ENCODE measurements at regions not wholly inside any gene's neighbourhood (a gene's known extent, or its start where the extent isn't known, plus 50 kb on each side); places are given as distances from the start of the nearest gene placed in this dataset.
A peak's percentile ranks its signal among the peaks of the same experiment; 100 is the strongest.

DNA sequence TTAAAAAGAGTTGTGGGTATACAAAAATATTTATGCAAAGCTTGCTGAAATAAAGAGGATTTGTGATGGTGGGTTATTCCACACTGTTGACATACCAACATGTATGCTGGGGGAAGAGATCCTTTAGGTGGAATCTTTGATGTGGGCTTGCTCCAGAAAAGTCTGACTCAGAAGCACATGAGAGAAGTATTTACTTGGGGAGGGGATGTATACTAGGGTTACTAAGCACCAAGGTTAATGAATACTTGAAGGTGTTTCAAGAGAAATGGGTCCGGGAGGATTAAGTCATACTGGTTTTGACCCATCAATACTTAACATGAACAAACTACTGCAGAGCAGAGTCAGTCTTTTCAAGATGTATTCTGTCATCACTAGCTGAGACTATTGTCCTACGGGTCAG is 316.4 kb upstream of the GRIN3A start:
- FAIRE-seq (no peak), DNase-seq (ENCODE audit: extremely low spot score, insufficient read length, low read depth) (no peak)

DNA sequence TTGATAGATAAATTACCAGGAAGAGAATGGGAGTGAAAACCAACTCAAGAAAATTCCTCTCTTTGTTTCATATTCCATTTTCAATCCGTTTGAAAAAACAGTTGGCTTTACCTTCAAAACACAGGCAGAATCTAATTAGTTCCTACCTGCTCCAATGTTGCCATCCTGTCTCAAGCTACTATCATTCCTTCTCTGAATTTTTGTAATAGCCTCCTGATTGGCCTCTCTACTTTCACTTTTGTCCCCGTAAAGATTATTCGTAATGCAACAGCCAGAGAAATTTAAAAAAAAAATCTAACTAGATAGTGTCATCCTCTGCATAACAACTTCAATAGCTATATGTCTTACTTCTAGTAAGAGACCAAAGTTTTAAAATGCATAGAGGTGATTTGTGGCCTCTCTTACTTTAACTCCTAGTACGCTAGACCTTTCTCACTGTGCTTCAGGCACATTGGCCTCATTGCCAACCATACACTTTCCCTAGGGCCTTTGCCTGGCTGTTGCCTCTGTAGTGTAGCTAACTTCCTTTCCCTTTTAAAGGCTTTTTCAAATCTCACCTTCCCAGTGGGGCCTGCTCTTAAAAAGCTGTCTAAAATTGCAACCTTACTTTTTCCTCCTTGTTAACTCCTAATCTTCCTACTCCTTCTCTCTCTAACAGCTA is 311.3 kb upstream of the GRIN3A start:
- DNase-seq (ENCODE audit: extremely low spot score, insufficient read length, low read depth) (no peak), FAIRE-seq (no peak)

DNA sequence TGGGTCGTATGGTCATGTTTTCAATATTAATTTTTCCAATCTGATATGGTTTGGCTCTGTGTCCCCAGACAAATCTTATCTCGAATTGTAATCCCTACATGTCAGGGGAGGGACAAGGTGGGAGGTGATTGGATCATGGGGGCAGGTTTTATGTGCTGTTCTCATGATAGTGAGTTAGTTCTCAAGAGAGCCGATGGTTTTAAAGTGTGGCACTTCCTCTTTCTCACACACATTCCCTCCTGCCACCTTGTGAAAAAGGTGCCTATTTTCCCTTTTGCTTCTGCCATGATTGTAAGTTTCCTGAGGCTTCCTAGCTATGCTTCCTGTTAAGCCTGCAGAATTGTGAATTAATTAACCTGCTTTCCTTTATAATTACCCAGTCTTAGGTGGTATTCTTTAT is 309.1 kb upstream of the GRIN3A start:
- no peak for DNase-seq (ENCODE audit: extremely low spot score, insufficient read length, low read depth)
- no peak for FAIRE-seq

DNA sequence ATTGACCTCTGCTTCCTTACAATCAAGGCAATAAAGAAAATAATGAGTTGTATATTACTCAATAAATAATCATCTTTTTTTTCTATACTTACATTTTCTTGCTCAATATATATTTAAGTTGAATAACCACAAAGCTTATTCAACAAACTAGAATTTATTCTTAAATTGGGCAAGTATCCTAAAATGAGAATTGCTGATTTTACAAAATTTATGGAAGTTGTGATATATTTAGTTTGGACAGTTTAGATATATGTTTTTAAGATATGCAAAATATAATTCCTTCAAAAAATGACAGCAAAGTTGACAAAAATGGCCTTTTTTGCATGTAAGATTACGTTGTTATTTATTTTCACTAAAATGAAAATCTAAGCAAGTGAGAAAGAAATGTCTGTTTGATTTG is 305.7 kb upstream of the GRIN3A start:
- DNase-seq (ENCODE audit: extremely low spot score, insufficient read length, low read depth) (no peak), FAIRE-seq (no peak)

DNA sequence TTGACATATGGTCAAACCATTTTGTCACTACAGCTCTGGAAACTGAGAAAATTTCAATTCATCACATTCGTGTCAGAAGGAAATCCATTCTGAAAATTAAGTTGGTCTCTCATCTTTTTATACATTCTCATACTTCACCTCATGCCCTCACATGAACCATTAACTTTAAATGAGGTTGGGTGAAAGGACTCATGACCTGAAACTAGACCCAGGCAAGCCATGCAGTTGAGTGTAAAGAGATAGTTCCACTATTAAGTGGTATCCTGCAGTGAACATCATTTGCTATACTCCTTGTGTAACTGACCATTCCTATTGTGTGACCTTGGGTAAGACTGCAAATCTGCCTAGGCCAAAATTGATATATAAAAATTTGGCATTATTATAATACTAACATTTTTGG is 299.6 kb upstream of the GRIN3A start:
- DNase-seq (ENCODE audit: extremely low spot score, insufficient read length, low read depth) (no peak), FAIRE-seq (no peak)

DNA sequence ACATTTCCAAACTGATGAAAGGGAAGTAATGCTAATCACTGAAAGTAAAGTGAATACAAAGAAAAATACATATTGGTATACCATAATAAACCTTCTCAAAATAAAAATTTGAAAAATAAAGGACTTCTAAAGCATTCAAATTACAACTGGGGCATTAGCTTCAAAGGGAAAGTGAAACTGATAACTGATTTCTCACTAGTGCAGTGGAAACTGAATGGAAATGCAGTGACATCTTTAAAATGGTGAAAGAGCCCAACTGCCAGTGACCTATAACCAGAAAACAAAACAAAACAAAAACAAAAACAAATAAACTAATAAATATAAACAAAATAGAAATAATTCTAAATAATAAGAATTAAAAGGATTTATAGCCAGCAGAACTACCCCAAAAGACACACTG is 297.5 kb upstream of the GRIN3A start:
- FAIRE-seq (no peak), DNase-seq (ENCODE audit: extremely low spot score, insufficient read length, low read depth) (no peak)

DNA sequence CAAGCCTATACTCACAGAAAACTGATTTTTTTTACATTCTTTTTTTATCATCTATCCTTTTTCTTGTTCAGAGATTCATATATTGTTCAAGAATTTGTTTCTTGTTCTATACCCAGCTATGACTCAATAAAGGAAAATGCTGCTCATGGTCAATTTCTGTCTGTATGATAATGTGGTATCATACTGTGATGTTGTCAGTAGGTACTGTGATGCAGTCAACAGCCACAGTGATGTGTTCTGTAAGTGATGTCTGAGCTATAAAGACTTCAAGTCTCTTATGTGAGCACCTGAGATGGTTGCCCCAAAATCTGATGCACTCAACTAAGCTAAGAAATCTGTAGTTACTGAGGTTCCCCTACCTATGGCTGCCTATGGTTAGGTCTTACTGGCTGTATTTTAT is 294.2 kb upstream of the GRIN3A start:
- no peak for DNase-seq (ENCODE audit: extremely low spot score, insufficient read length, low read depth)
- FAIRE-seq: no peak

DNA sequence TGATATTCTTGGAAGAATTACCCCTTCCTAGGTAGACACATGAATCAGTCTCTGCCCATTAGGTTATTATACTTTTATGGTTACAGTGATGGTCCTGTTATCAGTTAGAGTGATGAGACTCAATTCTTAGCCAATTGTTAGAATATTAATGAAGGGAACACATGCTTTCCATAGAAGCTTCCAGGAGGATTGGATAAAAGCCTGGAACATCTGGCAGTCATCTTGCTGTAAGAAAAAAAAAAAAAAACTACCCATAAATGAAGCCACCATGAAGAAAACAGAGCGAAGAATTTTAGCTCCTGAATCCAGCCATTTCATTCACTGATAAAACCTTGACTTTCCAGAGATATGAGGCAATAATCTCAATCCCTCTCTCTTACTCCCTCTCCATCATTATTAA is 262.5 kb upstream of the GRIN3A start:
- DNase-seq (ENCODE audit: extremely low spot score, insufficient read length, low read depth): no peak
- no peak for FAIRE-seq

DNA sequence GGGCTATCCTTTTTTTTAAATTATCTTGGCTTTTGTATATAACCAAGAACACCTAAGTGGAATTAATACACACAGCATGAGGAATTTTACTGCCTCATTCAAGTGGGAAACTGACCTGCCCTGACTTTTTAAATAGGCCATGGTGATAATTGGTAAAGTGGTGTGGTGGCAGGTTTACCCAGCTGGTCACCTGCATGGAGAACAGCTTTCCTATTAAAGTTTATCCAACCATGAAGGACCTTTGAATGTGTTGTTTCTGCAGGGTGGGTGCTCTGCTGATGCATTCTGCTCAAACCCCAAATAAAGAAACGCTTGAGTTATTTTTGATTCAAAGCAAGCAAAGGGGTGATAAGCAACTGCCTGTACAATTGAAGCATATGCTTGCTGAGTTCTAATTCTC is 261.0 kb upstream of the GRIN3A start:
- no peak for DNase-seq (ENCODE audit: extremely low spot score, insufficient read length, low read depth)
- FAIRE-seq: no peak

DNA sequence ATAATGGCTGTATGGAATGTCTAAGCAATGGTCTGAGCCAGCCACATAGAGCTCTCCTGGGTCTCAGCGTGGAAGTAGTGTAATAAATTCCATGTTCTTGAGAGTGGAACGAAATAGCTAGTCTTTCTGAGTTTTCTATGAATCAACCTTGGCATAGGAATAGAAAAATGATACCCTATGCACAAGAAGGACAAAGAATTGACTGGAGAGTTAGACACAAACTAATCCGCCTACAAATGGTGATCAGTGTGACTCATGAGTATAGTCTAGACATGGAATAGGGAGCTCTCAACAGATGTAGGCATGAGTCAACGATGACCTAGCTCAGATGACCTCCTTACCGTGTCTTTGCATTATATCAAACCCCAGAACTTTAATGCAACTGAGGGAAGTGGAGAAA is 256.8 kb upstream of the GRIN3A start:
- FAIRE-seq: no peak
- no peak for DNase-seq (ENCODE audit: extremely low spot score, insufficient read length, low read depth)

DNA sequence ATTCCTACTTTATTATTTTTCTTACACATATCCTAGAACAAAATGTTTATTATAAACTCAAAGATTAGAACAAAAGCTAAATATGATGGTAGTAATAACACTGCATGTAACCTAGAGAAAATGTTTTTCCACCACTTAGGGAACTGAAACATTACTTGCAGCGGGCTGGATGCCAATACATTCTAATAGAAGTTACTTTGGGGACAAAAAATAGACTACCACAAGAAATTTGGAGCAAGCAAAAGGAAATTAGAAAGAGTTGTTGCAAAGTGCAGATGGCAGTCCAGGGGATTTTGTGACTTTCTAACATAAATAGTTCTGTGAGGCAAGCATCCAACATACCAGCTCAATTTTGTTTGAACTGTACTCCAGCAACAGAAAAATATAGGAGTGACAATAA is 255.3 kb upstream of the GRIN3A start:
- no peak for DNase-seq (ENCODE audit: extremely low spot score, insufficient read length, low read depth)
- FAIRE-seq: no peak

DNA sequence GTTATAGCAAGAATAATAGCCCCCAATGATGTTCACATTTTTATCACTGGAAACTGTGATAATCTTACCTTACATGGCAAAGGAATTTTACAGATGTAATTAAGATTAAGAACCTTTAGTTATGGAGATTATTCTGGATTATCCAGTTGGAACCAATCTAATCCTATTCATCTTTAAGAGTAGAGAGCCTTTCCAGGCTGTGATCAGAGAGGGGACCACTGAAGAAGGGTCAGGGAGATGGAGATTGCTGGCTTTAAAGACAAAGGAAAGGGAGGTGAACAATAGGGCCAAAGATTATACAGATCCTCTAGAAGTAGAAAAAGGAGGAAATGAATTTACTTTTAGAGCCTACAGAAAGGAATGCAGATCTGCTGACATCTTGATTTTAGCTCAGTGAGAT is 253.5 kb upstream of the GRIN3A start:
- no peak for DNase-seq (ENCODE audit: extremely low spot score, insufficient read length, low read depth)
- FAIRE-seq: no peak

DNA sequence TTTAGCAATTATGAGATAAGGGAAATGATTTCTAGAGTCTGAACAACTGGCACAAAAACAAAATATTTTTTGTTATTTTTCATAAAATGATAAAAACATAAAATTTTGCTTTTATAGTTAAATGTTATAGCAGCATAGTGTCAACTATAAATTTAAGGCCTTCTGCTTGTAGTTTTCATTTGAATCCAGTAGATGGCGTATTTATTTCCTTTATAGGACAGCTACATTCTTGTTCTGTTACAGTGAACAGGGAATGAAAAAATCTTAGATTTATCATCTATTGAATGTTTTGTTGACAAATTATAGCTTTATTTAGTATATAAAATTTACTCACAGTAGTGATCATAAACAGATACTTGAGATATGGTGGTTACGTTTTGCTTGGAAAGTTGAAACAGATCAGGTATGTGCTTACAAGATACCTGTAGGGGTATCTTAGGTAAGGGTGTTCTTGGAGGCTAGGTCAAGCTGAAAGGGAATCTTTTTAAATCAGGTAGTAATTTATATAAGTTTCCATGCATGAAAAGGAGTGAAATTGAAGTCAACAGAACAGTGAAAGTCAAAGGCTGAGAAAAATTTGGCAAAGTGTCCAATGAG is 239.3 kb upstream of the GRIN3A start:
- FAIRE-seq (no peak), DNase-seq (ENCODE audit: extremely low spot score, insufficient read length, low read depth) (peak; percentile 0)

DNA sequence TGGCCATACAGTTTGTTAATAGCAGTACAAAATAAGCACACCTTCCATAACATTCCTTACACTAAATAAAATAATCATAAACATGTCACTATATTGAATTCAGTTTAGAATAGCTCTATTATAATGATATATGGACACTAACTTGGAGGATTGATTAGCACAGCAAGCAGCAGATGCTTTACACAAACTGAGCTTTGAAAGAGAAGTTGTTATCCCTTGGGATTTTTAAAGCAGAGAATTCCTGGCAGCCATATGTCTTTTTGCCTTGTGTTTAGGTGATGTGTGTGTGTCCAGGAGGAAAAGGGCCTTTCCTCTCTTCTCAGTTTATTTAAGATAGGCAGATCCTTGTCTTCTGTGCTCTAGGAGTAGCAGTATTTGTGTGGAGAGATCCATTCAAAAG is 232.2 kb upstream of the GRIN3A start:
- FAIRE-seq (no peak), DNase-seq (ENCODE audit: extremely low spot score, insufficient read length, low read depth) (no peak)

DNA sequence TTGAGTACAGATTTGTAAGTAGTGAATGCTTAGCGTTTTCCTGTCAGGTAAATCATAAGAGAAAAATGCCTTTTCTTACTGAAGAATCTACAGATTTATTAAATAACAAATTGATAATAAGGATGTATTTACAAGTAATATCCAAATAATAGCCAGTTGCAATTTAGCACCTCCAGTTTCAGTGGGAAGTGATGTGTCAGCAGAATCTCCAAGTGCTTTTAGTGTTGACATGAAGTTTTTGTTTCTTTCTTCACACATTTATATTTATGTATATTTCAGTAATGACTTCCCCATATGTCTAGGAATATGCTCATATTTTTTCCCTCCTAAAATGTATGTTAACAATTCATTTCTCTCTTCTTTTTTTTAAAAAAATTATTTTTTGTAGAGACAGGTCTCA is 229.9 kb upstream of the GRIN3A start:
- DNase-seq (ENCODE audit: extremely low spot score, insufficient read length, low read depth) (no peak), FAIRE-seq (no peak)

DNA sequence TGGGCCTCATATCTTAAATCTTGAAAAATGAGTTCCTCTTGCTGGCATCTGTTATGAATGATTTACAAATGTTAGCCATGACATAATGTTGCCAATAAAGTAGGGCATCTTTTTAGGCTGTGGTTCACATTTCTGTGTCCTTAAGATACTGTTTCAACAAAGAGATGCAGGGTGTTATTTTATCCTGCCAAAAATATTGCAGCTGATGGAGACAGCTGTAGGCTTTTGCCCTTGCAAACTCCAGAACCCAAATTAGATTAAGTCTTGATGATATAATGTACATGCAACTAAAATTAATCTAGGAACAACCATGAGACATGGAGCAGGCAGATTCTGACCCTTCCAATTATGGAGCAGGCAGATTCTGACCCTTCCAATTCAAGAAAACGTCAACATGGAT is 228.2 kb upstream of the GRIN3A start:
- DNase-seq (ENCODE audit: extremely low spot score, insufficient read length, low read depth) (no peak), FAIRE-seq (no peak)

DNA sequence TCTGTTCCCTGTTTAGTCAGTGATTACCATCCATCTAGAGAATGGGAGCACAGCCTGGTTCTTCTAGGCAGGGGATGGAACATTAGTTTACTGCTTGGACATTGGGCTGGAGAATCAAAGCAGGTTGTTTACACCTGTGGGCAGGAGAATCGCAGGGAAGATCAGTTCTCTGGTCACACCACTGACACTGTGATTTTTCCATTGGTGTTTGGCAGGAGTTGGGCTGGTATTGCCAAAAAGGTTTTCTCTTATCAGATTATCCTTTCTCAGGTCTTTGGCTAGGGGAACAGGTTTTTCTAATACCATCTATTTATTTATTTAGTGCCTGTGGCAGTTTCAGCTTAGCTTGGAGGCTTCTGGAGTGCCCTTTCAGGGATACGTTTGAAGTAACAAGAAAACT is 219.3 kb upstream of the GRIN3A start:
- FAIRE-seq (no peak), DNase-seq (ENCODE audit: extremely low spot score, insufficient read length, low read depth) (no peak)

DNA sequence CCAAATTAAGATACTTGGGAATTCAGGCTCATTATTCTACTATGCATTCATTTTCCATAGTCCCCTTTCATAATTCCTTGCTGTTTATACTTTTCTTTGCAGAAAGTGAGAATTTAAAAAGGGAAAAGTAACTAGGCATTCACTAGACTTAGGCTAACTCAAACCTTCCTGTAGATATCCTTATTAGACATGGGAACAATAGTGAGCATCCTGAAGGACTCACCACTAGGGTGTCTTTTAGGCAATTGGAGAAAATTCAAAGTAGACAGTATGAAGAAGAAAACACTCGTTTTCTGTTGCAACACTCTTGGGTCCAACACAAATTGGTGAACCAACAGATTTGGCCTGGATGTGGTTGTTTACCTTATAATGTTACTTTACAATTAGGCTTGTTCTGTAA is 213.2 kb upstream of the GRIN3A start:
- no peak for DNase-seq (ENCODE audit: extremely low spot score, insufficient read length, low read depth)
- FAIRE-seq: no peak

DNA sequence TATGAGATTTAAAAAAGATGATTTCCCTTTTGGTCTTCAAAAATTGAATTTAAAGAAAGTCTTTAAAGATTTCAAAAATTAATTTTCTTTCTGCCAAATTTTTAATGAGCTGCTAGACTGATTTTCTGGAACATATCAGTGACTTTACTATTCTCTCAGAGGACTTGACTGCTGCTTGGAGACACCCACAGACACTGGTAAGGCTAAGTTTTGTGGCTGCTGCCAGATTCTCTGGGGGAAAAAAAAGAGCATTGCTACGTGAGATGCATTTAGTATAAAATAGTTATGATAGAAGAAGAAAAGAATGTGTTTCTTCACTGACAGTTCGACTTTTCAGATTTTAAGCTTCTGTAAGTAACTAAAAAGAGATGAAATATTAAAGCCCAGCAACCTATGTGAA is 193.3 kb upstream of the GRIN3A start:
- no peak for FAIRE-seq
- DNase-seq (ENCODE audit: extremely low spot score, insufficient read length, low read depth): no peak

DNA sequence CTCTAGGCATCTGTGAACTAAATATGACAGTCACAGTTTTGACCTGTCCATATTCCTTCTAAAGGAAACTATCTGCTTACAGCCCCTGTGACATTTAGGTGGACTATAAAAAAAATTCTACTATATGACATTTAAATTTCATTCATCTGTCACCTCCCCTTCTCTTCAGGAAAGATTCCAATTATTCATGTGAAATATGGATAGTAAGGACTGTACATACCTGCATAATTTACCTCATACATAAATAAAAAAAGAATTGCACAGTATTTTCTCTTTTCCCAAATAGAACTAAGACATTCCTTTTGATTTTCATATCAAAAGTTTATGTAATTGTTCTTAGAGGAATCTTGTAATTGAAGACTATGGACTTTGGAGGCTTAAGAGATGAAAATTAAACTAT is 192.3 kb upstream of the GRIN3A start:
- no peak for DNase-seq (ENCODE audit: extremely low spot score, insufficient read length, low read depth)
- FAIRE-seq: no peak

DNA sequence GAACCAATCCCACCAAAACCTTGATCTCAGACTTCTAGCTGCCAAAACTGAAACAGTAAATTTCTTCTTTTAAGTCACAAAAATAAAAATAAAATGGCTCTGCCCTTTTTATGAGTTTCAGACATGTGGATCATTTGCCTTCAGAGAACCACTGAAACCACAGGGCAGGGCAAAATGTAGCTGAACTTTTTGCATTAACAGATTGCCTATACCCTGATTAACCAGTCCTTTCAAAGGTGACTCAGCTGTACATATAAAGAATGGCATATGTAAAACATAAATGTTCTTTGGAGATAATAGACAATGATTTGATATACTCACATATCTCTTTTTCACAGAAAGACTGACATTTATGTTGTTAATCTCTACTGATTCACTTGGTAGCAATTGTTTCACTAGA is 187.1 kb upstream of the GRIN3A start:
- DNase-seq (ENCODE audit: extremely low spot score, insufficient read length, low read depth) (no peak), FAIRE-seq (no peak)

DNA sequence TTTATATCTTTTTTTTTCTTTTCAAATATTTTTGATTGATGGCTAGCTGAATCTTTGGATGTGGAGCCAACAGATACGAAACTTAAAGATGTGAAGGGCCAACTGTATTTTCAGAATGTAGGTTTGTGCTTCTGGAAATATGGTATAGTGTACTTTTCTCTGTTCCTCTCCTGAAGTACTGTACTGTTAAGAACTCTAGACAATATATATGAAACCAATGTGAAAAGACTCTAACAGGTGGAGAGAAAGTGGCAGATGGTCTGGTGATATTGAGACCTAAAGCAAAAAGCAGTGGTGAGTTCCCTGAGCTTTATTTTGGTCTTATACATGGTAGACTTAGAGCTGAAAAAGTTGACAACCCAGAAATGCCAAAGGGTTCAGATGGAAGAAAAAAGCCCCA is 185.0 kb upstream of the GRIN3A start:
- FAIRE-seq (no peak), DNase-seq (ENCODE audit: extremely low spot score, insufficient read length, low read depth) (no peak)

Data from GM18507 (cell line).